ENCODE measurements at regions not wholly inside any gene's neighbourhood (a gene's known extent, or its start where the extent isn't known, plus 50 kb on each side); places are given as distances from the start of the nearest gene placed in this dataset.

GRCh38 chr5:20166456-20166855 lies 178.5 kb upstream of the CDH18 start:
- ChIA-PET POLR2A (no interaction called here), CTCF (no interaction called here)
- no peak overlapping the region for H3K4me3 Mint-ChIP-seq
- no peaks in the 10 kb centered on the region for H3K4me1 Mint-ChIP-seq (ENCODE audit: low read depth)
- H3K27ac Mint-ChIP-seq, result no peak overlapping the region
- DNase-seq, result no peak
- peaks cover 12% of the 10 kb centered on the region for H3K9me3 Mint-ChIP-seq
- no peaks in the 10 kb centered on the region for H3K27me3 Mint-ChIP-seq
- intact Hi-C loops (cut with micrococcal nuclease), result no loop called here
- H3K36me3 Mint-ChIP-seq, result no peaks in the 10 kb centered on the region

DNA sequence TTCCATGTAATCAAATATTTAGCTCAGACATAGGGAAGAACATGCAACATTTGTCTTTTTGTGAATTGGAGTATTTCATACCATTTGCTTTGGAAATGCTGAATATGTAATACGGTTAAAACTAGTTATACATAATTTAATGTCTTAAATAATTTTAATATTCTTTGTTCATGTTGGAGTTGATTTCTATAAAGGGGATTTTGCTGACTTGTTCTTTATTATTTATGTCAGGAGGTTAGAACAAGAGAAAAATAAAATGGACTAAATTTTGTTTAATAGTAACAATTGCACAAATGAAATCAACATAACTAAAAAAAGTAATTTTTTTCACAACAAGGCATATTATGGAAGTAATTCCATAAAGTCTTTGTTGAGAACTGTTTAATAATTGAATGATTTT lies 170.0 kb upstream of the CDH18 start:
- Mint-ChIP-seq H3K9me3 (peaks cover 28% of the 10 kb centered on the region), H3K36me3 (no peaks in the 10 kb centered on the region), H3K27ac (no peak overlapping the region), H3K27me3 (no peaks in the 10 kb centered on the region), H3K4me1 (ENCODE audit: low read depth) (no peaks in the 10 kb centered on the region), H3K4me3 (no peak overlapping the region)
- DNase-seq, result no peak
- ChIA-PET POLR2A (no interaction called here), CTCF (no interaction called here)
- intact Hi-C loops (cut with micrococcal nuclease), result no loop called here

DNA sequence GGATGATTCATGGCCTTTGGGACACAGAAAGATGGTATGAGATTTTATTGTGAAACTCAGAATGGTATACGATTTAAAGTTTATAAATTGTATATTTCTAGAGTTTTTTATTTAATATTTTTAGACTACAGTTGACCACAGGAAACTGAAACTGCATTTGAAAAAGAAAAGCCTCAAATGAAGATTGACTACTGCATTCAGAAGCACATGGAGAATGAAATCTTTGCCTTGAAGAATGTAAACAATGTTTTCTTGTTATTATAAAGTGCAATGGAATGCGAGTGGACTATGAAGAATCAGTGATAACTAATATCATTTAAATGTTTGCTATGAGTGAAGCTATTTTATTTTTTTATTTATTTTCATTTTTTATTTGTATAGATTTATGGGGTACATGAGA lies 169.1 kb upstream of the CDH18 start:
- DNase-seq, result no peak
- no peaks in the 10 kb centered on the region for H3K27me3 Mint-ChIP-seq
- no peaks in the 10 kb centered on the region for H3K4me1 Mint-ChIP-seq (ENCODE audit: low read depth)
- peaks cover 27% of the 10 kb centered on the region for H3K9me3 Mint-ChIP-seq
- H3K4me3 Mint-ChIP-seq, result no peak overlapping the region
- H3K36me3 Mint-ChIP-seq, result no peaks in the 10 kb centered on the region
- H3K27ac Mint-ChIP-seq, result no peak overlapping the region
- POLR2A ChIA-PET, result no interaction called here
- intact Hi-C loops (cut with micrococcal nuclease), result no loop called here
- CTCF ChIA-PET, result no interaction called here

GRCh38 chr5:20145240-20145639 lies 157.2 kb upstream of the CDH18 start:
- CTCF ChIA-PET, result no interaction called here
- H3K27me3 Mint-ChIP-seq, result no peaks in the 10 kb centered on the region

GRCh38 chr5:20129501-20129900 lies 141.5 kb upstream of the CDH18 start:
- intact Hi-C loops (cut with micrococcal nuclease), result no loop called here
- CTCF ChIA-PET, result no interaction called here

More at GRCh38 chr5:20145240-20145639, 157.2 kb upstream of the CDH18 start:
- POLR2A ChIA-PET, result no interaction called here
- H3K4me1 Mint-ChIP-seq (ENCODE audit: low read depth), result no peaks in the 10 kb centered on the region
- intact Hi-C loops (cut with micrococcal nuclease), result no loop called here
- H3K4me3 Mint-ChIP-seq, result no peak overlapping the region
- no peaks in the 10 kb centered on the region for H3K36me3 Mint-ChIP-seq
- H3K9me3 Mint-ChIP-seq, result peaks cover 28% of the 10 kb centered on the region
- DNase-seq, result no peak
- H3K27ac Mint-ChIP-seq, result no peak overlapping the region

DNA sequence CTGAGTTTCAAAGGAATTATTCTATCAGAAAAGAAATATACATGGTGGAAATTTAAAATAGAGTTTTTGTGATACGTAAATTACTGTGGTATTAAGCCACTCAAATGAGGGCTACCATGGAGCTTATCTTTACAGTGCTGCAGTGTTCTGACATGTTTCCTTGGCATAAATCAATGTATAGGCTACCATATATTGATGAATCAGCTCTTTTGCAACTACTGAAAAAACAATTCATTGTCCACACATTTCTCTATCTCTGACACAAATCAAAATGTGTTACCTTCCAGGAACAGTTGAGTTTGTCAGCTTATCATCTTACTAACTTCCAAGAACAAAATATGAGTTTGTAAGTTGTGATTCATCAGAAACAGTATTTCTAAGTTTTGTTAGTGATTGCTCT lies 140.3 kb upstream of the CDH18 start:
- intact Hi-C loops (cut with micrococcal nuclease), result no loop called here
- POLR2A ChIA-PET, result no interaction called here
- peaks cover 8% of the 10 kb centered on the region for H3K9me3 Mint-ChIP-seq

More at GRCh38 chr5:20129501-20129900, 141.5 kb upstream of the CDH18 start:
- Mint-ChIP-seq H3K4me3 (no peak overlapping the region), H3K27ac (no peak overlapping the region), H3K9me3 (peaks cover 11% of the 10 kb centered on the region), H3K36me3 (no peaks in the 10 kb centered on the region), H3K4me1 (ENCODE audit: low read depth) (no peaks in the 10 kb centered on the region), H3K27me3 (no peaks in the 10 kb centered on the region)
- DNase-seq, result no peak
- POLR2A ChIA-PET, result no interaction called here

GRCh38 chr5:20114526-20114925 lies 126.5 kb upstream of the CDH18 start:
- no peak overlapping the region for H3K4me3 Mint-ChIP-seq

More for the DNA sequence above, 140.3 kb upstream of the CDH18 start:
- Mint-ChIP-seq H3K4me3 (no peak overlapping the region), H3K36me3 (no peaks in the 10 kb centered on the region), H3K27me3 (no peaks in the 10 kb centered on the region), H3K27ac (no peak overlapping the region), H3K4me1 (ENCODE audit: low read depth) (no peaks in the 10 kb centered on the region)
- DNase-seq, result no peak
- CTCF ChIA-PET, result interaction anchor here (0.7 kb wide), 1 partner anchor 10 kb away, joined by 3 read pairs; no protein-coding TSS in a partner anchor

DNA sequence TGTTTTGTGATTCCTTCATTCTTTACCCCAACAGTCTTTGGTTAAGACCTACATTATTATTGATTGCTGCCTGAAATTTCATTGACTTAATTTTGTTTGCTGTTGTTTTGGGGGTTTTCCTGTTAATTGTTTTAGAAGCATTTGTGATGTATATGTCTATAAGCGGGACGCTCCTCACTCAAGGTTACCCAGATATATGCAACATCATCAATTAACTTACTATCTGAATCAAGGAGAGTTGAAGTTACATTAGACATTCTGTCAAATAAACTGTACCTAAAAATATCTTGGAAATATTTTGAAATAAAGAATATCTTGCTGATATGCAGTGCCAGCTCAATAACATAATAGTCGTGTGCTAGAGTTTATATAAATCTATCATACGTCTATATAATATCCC lies 125.9 kb upstream of the CDH18 start:
- peaks cover 10% of the 10 kb centered on the region for H3K9me3 Mint-ChIP-seq
- no peaks in the 10 kb centered on the region for H3K36me3 Mint-ChIP-seq
- H3K4me3 Mint-ChIP-seq, result no peak overlapping the region
- POLR2A ChIA-PET, result no interaction called here
- no peaks in the 10 kb centered on the region for H3K4me1 Mint-ChIP-seq (ENCODE audit: low read depth)
- intact Hi-C loops (cut with micrococcal nuclease), result no loop called here
- DNase-seq, result no peak
- H3K27me3 Mint-ChIP-seq, result no peaks in the 10 kb centered on the region
- CTCF ChIA-PET, result no interaction called here
- no peak overlapping the region for H3K27ac Mint-ChIP-seq

More at GRCh38 chr5:20114526-20114925, 126.5 kb upstream of the CDH18 start:
- DNase-seq, result no peak
- H3K36me3 Mint-ChIP-seq, result no peaks in the 10 kb centered on the region
- ChIA-PET POLR2A (no interaction called here), CTCF (no interaction called here)
- H3K4me1 Mint-ChIP-seq (ENCODE audit: low read depth), result no peaks in the 10 kb centered on the region
- H3K27ac Mint-ChIP-seq, result no peak overlapping the region
- no peaks in the 10 kb centered on the region for H3K27me3 Mint-ChIP-seq
- intact Hi-C loops (cut with micrococcal nuclease), result no loop called here
- peaks cover 8% of the 10 kb centered on the region for H3K9me3 Mint-ChIP-seq

DNA sequence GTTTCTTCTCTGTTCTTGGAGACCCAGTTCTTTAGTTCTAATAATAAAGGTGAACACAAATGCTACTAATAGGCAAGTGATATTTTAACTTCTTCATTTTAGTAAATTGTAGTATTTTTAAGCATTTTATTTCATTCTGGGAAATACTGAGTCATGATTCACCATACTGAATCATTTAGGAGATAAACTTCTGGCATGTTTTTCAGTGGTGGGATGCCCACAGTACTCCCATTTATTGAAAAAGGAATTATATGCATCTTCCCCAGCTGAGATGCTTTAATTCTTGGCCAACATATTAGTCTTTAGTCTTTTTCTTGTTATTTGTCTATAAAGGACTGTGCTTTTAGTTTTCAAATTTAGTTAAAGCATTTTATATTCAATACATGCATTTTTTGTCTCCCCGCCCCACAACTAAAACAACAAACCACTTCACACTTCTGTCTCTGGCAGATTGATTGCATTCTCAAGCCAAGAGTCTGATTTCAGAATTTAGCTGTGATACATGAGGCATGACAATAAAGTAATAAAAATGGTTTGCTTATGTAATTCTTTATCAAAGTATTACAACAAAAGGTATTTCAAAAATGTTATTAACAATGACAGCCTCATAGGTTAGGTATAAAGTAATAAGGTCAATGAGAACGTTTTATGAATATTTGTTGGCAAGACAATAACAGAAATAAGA lies 125.2 kb upstream of the CDH18 start:
- POLR2A ChIA-PET, result no interaction called here
- Mint-ChIP-seq H3K4me3 (no peak overlapping the region), H3K27me3 (no peaks in the 10 kb centered on the region), H3K36me3 (no peaks in the 10 kb centered on the region), H3K27ac (no peak overlapping the region), H3K4me1 (ENCODE audit: low read depth) (no peaks in the 10 kb centered on the region), H3K9me3 (peaks cover 6% of the 10 kb centered on the region)
- CTCF ChIA-PET, result no interaction called here
- DNase-seq, result no peak
- intact Hi-C loops (cut with micrococcal nuclease), result no loop called here

GRCh38 chr5:20109326-20109725 lies 121.3 kb upstream of the CDH18 start:
- Mint-ChIP-seq H3K4me3 (no peak overlapping the region), H3K36me3 (no peaks in the 10 kb centered on the region), H3K27me3 (no peaks in the 10 kb centered on the region), H3K4me1 (ENCODE audit: low read depth) (no peaks in the 10 kb centered on the region), H3K27ac (no peak overlapping the region), H3K9me3 (peaks cover 12% of the 10 kb centered on the region)
- DNase-seq, result no peak
- POLR2A ChIA-PET, result no interaction called here
- intact Hi-C loops (cut with micrococcal nuclease), result no loop called here
- CTCF ChIA-PET, result no interaction called here

DNA sequence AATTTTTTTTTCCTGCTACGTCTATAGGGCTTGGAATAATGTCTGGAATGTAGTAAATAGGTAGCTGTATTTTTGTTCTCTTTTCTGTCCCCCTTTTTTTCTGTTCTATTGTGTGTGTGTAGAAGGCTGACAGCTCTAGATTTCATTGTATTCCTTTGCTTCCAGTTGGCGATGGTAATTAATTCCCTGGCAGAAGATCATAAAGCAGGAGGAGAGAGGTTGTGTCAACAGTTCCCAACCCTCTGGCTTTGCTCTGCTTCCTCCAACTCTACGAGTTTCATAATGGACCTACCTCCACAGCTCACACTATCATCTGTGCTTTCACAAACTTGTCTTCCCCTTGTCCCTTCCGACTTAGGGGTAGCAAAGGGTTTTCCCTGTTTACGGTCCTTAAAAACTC lies 117.9 kb upstream of the CDH18 start:
- CTCF ChIA-PET, result no interaction called here
- Mint-ChIP-seq H3K27me3 (no peaks in the 10 kb centered on the region), H3K27ac (no peak overlapping the region), H3K4me3 (no peak overlapping the region), H3K4me1 (ENCODE audit: low read depth) (no peaks in the 10 kb centered on the region), H3K36me3 (no peaks in the 10 kb centered on the region), H3K9me3 (peaks cover 14% of the 10 kb centered on the region)
- POLR2A ChIA-PET, result no interaction called here
- no peak for DNase-seq
- intact Hi-C loops (cut with micrococcal nuclease), result no loop called here

- Mint-ChIP-seq H3K27ac (no peak overlapping the region), H3K36me3 (no peaks in the 10 kb centered on the region), H3K9me3 (peaks cover 12% of the 10 kb centered on the region), H3K27me3 (no peaks in the 10 kb centered on the region), H3K4me3 (no peak overlapping the region), H3K4me1 (ENCODE audit: low read depth) (no peaks in the 10 kb centered on the region)
- no peak for DNase-seq
- intact Hi-C loops (cut with micrococcal nuclease), result no loop called here
- CTCF ChIA-PET, result no interaction called here
- POLR2A ChIA-PET, result no interaction called here
Observed at GRCh38 chr5:20102293-20102692, 114.3 kb upstream of the CDH18 start.

DNA sequence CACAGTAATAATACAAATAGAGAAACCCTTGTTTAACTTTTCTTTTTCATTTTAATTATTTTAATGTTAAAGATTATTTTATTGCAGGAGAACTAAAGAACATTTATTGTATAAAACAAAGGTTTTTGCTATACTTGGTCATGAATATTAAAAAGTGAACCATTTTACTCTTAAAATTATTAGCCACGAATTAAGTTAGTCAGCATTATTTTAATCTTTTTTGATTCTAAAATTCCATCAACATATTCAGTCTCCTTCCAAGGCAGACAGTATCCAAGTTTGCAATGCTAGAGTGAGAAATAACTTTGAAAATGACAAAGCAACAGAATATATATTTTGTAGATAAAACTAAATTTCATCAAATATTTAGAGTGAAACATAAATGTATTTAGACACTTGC lies 110.7 kb upstream of the CDH18 start:
- Mint-ChIP-seq H3K27ac (no peak overlapping the region), H3K4me3 (no peak overlapping the region), H3K27me3 (no peaks in the 10 kb centered on the region), H3K4me1 (ENCODE audit: low read depth) (no peaks in the 10 kb centered on the region), H3K36me3 (no peaks in the 10 kb centered on the region), H3K9me3 (peaks cover 15% of the 10 kb centered on the region)
- intact Hi-C loops (cut with micrococcal nuclease), result no loop called here
- POLR2A ChIA-PET, result no interaction called here
- DNase-seq, result no peak
- CTCF ChIA-PET, result no interaction called here
